ENCODE measurements at regions not wholly inside any gene's neighbourhood (a gene's known extent, or its start where the extent isn't known, plus 50 kb on each side); places are given as distances from the start of the nearest gene placed in this dataset.

DNA sequence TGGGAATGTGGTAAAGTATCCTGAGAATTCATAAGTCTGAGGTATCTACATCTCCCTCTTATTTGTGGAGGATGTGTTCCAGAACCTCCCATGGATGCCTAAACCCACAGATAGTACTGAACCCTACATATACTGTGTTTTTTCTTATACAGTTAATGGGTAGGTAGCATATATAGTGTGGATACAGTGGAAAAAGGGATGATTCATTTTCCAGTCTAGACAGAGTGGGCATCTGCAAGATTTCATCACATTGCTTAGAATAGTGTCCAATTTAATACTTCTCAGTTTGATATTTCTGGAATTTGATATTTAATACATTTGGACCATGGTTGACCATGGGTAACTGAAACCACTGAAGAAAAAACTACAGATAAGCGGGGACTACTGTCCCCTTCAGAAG is 155.0 kb upstream of the ANKRD50 start:
- H3K36me3 ChIP-seq (ENCODE audit: control insufficient read depth, insufficient read depth, low read length), result no peaks in the 10 kb centered on the region

DNA sequence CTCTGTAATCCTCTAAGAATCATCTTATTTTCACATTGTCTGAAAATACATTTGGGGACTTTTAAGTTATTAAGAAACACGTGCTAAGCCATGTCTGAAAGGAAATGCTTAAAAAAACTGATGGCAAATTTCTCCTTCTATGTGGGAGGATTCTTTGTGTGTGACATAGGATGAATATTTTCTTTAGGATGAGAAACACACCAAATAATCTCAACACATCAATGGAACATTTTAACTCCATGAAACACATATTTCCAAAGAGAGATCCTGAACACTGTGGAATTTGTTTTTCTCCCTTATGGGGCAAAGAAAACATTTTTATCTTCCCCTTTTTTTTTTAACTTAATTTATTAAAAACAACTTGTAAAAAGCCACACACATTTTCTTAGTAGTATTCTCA is 153.8 kb upstream of the ANKRD50 start:
- TF ChIP-seq, protein P1, sequence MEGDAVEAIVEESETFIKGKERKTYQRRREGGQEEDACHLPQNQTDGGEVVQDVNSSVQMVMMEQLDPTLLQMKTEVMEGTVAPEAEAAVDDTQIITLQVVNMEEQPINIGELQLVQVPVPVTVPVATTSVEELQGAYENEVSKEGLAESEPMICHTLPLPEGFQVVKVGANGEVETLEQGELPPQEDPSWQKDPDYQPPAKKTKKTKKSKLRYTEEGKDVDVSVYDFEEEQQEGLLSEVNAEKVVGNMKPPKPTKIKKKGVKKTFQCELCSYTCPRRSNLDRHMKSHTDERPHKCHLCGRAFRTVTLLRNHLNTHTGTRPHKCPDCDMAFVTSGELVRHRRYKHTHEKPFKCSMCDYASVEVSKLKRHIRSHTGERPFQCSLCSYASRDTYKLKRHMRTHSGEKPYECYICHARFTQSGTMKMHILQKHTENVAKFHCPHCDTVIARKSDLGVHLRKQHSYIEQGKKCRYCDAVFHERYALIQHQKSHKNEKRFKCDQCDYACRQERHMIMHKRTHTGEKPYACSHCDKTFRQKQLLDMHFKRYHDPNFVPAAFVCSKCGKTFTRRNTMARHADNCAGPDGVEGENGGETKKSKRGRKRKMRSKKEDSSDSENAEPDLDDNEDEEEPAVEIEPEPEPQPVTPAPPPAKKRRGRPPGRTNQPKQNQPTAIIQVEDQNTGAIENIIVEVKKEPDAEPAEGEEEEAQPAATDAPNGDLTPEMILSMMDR (IDR thresholded peaks at IDR 0.05; ENCODE audit: insufficient read depth, low read length, poor library complexity, severe bottlenecking), result no peak
- H3K36me3 ChIP-seq (ENCODE audit: control insufficient read depth, insufficient read depth, low read length), result no peaks in the 10 kb centered on the region
- DNase-seq (ENCODE audit: extremely low read depth, insufficient read length), result no peak
- H3K4me3 ChIP-seq (replicated peaks; ENCODE audit: low read depth, low read length), result no peak overlapping the region
- H3K27me3 ChIP-seq (replicated peaks; ENCODE audit: control insufficient read depth, insufficient read depth, low read length), result no peaks in the 10 kb centered on the region

More for the DNA sequence above, 155.0 kb upstream of the ANKRD50 start:
- TF ChIP-seq, protein P1 (IDR thresholded peaks at IDR 0.05; ENCODE audit: insufficient read depth, low read length, poor library complexity, severe bottlenecking), result no peak
- Histone ChIP-seq H3K27me3 (replicated peaks; ENCODE audit: control insufficient read depth, insufficient read depth, low read length) (no peaks in the 10 kb centered on the region), H3K4me3 (replicated peaks; ENCODE audit: low read depth, low read length) (no peak overlapping the region)
- DNase-seq (ENCODE audit: extremely low read depth, insufficient read length), result no peak

DNA sequence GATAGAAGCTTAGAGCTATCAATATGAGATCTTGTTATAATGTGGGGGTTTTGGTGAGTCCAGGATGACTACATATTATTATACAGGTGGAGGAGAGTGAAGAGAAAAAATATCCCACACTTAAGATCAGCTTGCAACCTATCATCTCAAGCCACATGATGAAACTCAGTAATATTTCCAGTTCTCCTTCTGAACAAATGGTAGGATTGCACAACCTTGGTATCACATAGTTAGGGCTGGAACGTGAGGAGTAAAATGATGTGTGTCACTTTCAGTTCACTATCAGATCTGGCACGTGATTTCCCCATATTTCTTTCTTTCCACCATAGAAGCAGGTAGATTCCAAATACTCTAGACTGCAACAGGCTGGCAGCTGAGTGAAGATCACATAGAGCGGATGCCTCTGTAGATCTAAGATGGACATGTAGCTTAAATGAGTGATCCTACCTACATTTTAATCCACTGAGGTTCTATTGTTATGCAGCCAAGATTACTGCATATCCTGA is 150.6 kb upstream of the ANKRD50 start:
- TF ChIP-seq, protein P1 (IDR thresholded peaks at IDR 0.05; ENCODE audit: insufficient read depth, low read length, poor library complexity, severe bottlenecking), result no peak
- Histone ChIP-seq H3K27me3 (replicated peaks; ENCODE audit: control insufficient read depth, insufficient read depth, low read length) (no peaks in the 10 kb centered on the region), H3K36me3 (ENCODE audit: control insufficient read depth, insufficient read depth, low read length) (no peaks in the 10 kb centered on the region), H3K4me3 (replicated peaks; ENCODE audit: low read depth, low read length) (no peak overlapping the region)
- DNase-seq (ENCODE audit: extremely low read depth, insufficient read length), result no peak

DNA sequence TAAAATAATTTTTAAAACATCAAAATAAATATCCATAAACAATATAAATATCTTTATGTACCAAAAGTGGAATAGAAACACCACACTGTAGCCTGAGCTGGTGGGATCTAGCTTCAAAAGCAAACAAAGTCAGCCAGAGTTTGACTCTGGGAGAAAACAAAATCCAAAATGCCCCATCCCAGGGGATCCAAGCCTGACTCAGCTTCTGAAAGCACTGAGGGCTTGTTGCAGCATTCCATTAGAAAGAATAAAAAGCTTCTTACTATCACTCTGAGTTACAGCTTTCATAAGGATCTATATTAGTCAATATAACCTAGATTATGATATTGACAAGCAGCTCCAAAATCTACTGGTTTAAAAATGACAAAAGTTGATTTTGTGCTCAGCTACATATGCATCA is 149.7 kb upstream of the ANKRD50 start:
- DNase-seq (ENCODE audit: extremely low read depth, insufficient read length), result no peak
- H3K4me3 ChIP-seq (replicated peaks; ENCODE audit: low read depth, low read length), result no peak overlapping the region
- H3K36me3 ChIP-seq (ENCODE audit: control insufficient read depth, insufficient read depth, low read length), result no peaks in the 10 kb centered on the region
- no peaks in the 10 kb centered on the region for H3K27me3 ChIP-seq (replicated peaks; ENCODE audit: control insufficient read depth, insufficient read depth, low read length)
- TF ChIP-seq, protein P1 (IDR thresholded peaks at IDR 0.05; ENCODE audit: insufficient read depth, low read length, poor library complexity, severe bottlenecking), result no peak

DNA sequence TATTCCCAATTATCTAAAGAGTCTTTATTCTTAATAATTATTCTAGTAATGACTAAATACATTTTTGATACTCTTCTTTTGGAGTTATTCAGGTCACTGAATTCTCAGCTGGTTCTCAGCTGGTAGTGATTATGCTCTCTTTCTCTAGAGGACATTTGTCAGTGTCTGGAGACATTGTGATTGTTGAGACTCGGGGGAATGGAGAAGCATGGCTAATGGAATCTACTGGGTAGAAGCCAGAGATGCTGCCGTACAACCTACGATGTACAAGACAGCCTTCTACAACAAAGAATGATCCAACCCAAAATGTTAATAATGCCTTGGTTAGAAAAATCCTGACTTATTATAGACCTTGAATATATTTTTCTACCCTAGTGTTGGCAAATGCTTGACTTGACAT is 149.2 kb upstream of the ANKRD50 start:
- H3K4me3 ChIP-seq (replicated peaks; ENCODE audit: low read depth, low read length), result no peak overlapping the region
- no peak for DNase-seq (ENCODE audit: extremely low read depth, insufficient read length)
- H3K27me3 ChIP-seq (replicated peaks; ENCODE audit: control insufficient read depth, insufficient read depth, low read length), result no peaks in the 10 kb centered on the region
- no peaks in the 10 kb centered on the region for H3K36me3 ChIP-seq (ENCODE audit: control insufficient read depth, insufficient read depth, low read length)
- TF ChIP-seq, protein P1 (IDR thresholded peaks at IDR 0.05; ENCODE audit: insufficient read depth, low read length, poor library complexity, severe bottlenecking), result no peak

DNA sequence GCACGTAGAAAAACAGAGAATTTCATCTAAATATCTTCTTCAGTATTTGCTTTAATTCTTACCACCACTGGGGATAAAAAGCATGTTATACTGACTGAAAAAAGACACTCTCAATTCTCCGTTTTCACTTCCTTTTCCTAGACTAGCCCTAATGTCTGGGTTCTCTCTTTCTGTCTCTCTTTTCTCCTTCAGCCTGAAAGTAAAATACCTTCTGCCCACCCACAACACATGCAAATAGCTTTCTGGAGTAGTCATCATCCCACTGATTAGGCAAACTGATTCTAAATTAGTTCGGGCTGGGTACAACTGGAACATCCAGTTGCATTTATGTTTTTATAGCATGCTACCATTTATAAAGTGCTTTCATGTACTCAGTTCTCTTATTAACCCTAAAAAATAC is 142.4 kb upstream of the ANKRD50 start:
- H3K36me3 ChIP-seq (ENCODE audit: control insufficient read depth, insufficient read depth, low read length), result no peaks in the 10 kb centered on the region
- TF ChIP-seq, protein P1 (IDR thresholded peaks at IDR 0.05; ENCODE audit: insufficient read depth, low read length, poor library complexity, severe bottlenecking), result no peak
- peak; percentile 3 for DNase-seq (ENCODE audit: extremely low read depth, insufficient read length)
- no peak overlapping the region for H3K4me3 ChIP-seq (replicated peaks; ENCODE audit: low read depth, low read length)
- H3K27me3 ChIP-seq (replicated peaks; ENCODE audit: control insufficient read depth, insufficient read depth, low read length), result no peaks in the 10 kb centered on the region
